ENCODE measurements at regions not wholly inside any gene's neighbourhood (a gene's known extent, or its start where the extent isn't known, plus 50 kb on each side); places are given as distances from the start of the nearest gene placed in this dataset.
A peak's percentile ranks its signal among the peaks of the same experiment; 100 is the strongest.

- DNase-seq: no peak
These were observed 410.9 kb upstream of the JARID2 start for GRCh38 chr6:14834851-14835530.

GRCh38 chr6:14837435-14837834 is 408.4 kb upstream of the JARID2 start:
- DNase-seq: no peak

- DNase-seq: no peak
These were observed 407.7 kb upstream of the JARID2 start for GRCh38 chr6:14838133-14838583.

- no peak for DNase-seq
These were observed 403.9 kb upstream of the JARID2 start for GRCh38 chr6:14841901-14842421.

- DNase-seq: no peak
These were observed 401.5 kb upstream of the JARID2 start for GRCh38 chr6:14844411-14844810.

- DNase-seq: no peak
These were observed 397.9 kb upstream of the JARID2 start for GRCh38 chr6:14848019-14848418.

- DNase-seq: no peak
These were observed 396.7 kb upstream of the JARID2 start for GRCh38 chr6:14849185-14849584.

GRCh38 chr6:14851281-14851680 is 394.6 kb upstream of the JARID2 start:
- DNase-seq: no peak

GRCh38 chr6:14852375-14852774 is 393.5 kb upstream of the JARID2 start:
- no peak for DNase-seq

- DNase-seq: no peak
These were observed 389.7 kb upstream of the JARID2 start for GRCh38 chr6:14856177-14856576.

- no peak for DNase-seq
These were observed 388.9 kb upstream of the JARID2 start for GRCh38 chr6:14857001-14857400.

- DNase-seq: no peak
These were observed 388.4 kb upstream of the JARID2 start for GRCh38 chr6:14857501-14857900.

- DNase-seq: no peak
These were observed 387.1 kb upstream of the JARID2 start for GRCh38 chr6:14858808-14859207.

GRCh38 chr6:14860774-14861173 is 385.1 kb upstream of the JARID2 start:
- DNase-seq: no peak

GRCh38 chr6:14861491-14861943 is 384.4 kb upstream of the JARID2 start:
- DNase-seq: no peak

- no peak for DNase-seq
These were observed 383.0 kb upstream of the JARID2 start for GRCh38 chr6:14862845-14863244.

GRCh38 chr6:14863902-14864850 is 381.7 kb upstream of the JARID2 start:
- DNase-seq: no peak

- DNase-seq: no peak
These were observed 380.3 kb upstream of the JARID2 start for GRCh38 chr6:14865531-14866100.

GRCh38 chr6:14867802-14868201 is 378.1 kb upstream of the JARID2 start:
- DNase-seq: no peak

- DNase-seq: peak; percentile 16
These were observed 374.6 kb upstream of the JARID2 start for GRCh38 chr6:14871221-14871620.

- DNase-seq: no peak
These were observed 372.8 kb upstream of the JARID2 start for GRCh38 chr6:14873101-14873500.

- no peak for DNase-seq
These were observed 372.0 kb upstream of the JARID2 start for GRCh38 chr6:14873781-14874441.

GRCh38 chr6:14874975-14875480 is 370.8 kb upstream of the JARID2 start:
- DNase-seq: no peak
